Upper lobe of left lung (tissue), 6 donors: ENCODE measurements at regions not wholly inside any gene's neighbourhood (a gene's known extent, or its start where the extent isn't known, plus 50 kb on each side); places are given as distances from the start of the nearest gene placed in this dataset.

Source experiments
- ATAC-seq, 2 donors: fragments of 200-7000 bp; cut with Tn5 transposase; one replicate each; pipeline ENCODE4 v1.9.1; 2022; ENCODE audit warnings: mild to moderate bottlenecking in 2 of 2, moderate library complexity in 2 of 2; ENCODE audit not compliant: low FRiP score in 2 of 2
- DNase-seq, 2 donors: peaks; one replicate each; pipeline ENCODE4 v3.0.0-alpha.2; 2019 to 2020
- H3K27ac ChIP-seq, 4 donors: fragments of 200-600 bp; sonication (generic); one replicate each; pipeline ENCODE4 v1.5.1; 2016 to 2019
- H3K27me3 ChIP-seq, 4 donors: fragments of 200-600 bp; sonication (generic); one replicate each; pipeline ENCODE4 v1.5.1; 2017 to 2019
- H3K36me3 ChIP-seq, 4 donors: fragments of 200-600 bp; sonication (generic); one replicate each; pipeline ENCODE4 v1.5.1; 2016 to 2019
- H3K4me1 ChIP-seq, 4 donors: fragments of 200-600 bp; sonication (generic); one replicate each; pipeline ENCODE4 v1.5.1; 2018 to 2019
- H3K4me3 ChIP-seq, 4 donors: fragments of 200-600 bp; sonication (generic); one replicate each; pipeline ENCODE4 v1.5.1; 2017 to 2019; ENCODE audit warnings: mild to moderate bottlenecking in 2 of 4, moderate library complexity in 1 of 4
- H3K9me3 ChIP-seq, 4 donors: fragments of 200-600 bp; sonication (generic); one replicate each; pipeline ENCODE4 v1.5.1; 2018 to 2019
- CTCF ChIP-seq, 6 experiments: fragments of 450-650 bp in 4 of 6; fragments of 200-600 bp in 2 of 6; sonication (generic) in 2 of 6; IDR thresholded peaks; one replicate each; pipeline ENCODE4 v1.5.1; 2016 to 2019; ENCODE audit warnings: antibody characterized with exemption in 6 of 6
- EP300 ChIP-seq, 4 donors: sonication (generic); formaldehyde crosslinking; IDR thresholded peaks; one replicate each; pipeline ENCODE4 v1.5.1; 2017; ENCODE audit warnings: antibody characterized with exemption in 4 of 4, control low read depth in 2 of 4
- POLR2A ChIP-seq, 4 donors: fragments of 450-650 bp; IDR thresholded peaks; one replicate each; pipeline ENCODE4 v1.5.1; 2016 to 2017; ENCODE audit warnings: antibody characterized with exemption in 4 of 4, mild to moderate bottlenecking in 2 of 4
- POLR2AphosphoS5 ChIP-seq, 2 donors: sonication (generic); formaldehyde crosslinking; IDR thresholded peaks; one replicate each; pipeline ENCODE4 v1.5.1; 2017; ENCODE audit warnings: antibody characterized with exemption in 2 of 2
- WGBS, 2 donors: methylation state at CpG; one replicate each; pipeline ENCODE4 v1.1.5; 2017 to 2018; 5-methylcytosine and 5-hydroxymethylcytosine counted together
- donor health status: DM: no; HTN: no; CAD: no; lungs with moderate emphysema.
- donor health status: DM: no; HTN: yes; CAD: no; lungs with severe emphysema.

GRCh38 chrX:40383360-40383759 is 197.4 kb upstream of the ATP6AP2 start:
- Histone ChIP-seq H3K36me3 (no peaks in the 10 kb centered on the region), H3K9me3 (peaks cover 0 to 6% (median 0%) of the 10 kb centered on the region in 4 donors), H3K27me3 (peaks cover 0 to 4% (median 0%) of the 10 kb centered on the region in 4 donors), H3K4me1 (no peaks in the 10 kb centered on the region), H3K4me3 (no peak overlapping the region), H3K27ac (no peak overlapping the region)
- DNase-seq (no peak), ATAC-seq (no peak)
- no peak for TF ChIP-seq POLR2AphosphoS5 (IDR thresholded peaks at IDR 0.05)
- TF ChIP-seq EP300 (IDR thresholded peaks at IDR 0.05), result no peak
- no peak for TF ChIP-seq POLR2A (IDR thresholded peaks at IDR 0.05)
- no peak for TF ChIP-seq CTCF (IDR thresholded peaks at IDR 0.05)
- 54 to 64% methylated on average over 6 of the region's 6 CpGs for WGBS, 2 donors

GRCh38 chrX:40380655-40381488 is 199.9 kb upstream of the ATP6AP2 start:
- H3K4me3 ChIP-seq, result no peak overlapping the region
- H3K9me3 ChIP-seq, result peaks cover 0 to 15% (median 0%) of the 10 kb centered on the region in 4 donors
- no peaks in the 10 kb centered on the region for H3K4me1 ChIP-seq
- no peak overlapping the region for H3K27ac ChIP-seq
- ATAC-seq, result no peak
- 60 to 79% methylated on average over 13 to 16 of the region's 16 CpGs for WGBS, 2 donors
- TF ChIP-seq POLR2A (IDR thresholded peaks at IDR 0.05), result no peak
- no peak for TF ChIP-seq CTCF (IDR thresholded peaks at IDR 0.05)
- no peak for TF ChIP-seq POLR2AphosphoS5 (IDR thresholded peaks at IDR 0.05)
- no peak for TF ChIP-seq EP300 (IDR thresholded peaks at IDR 0.05)
- H3K36me3 ChIP-seq, result no peaks in the 10 kb centered on the region
- peaks cover 0 to 4% (median 0%) of the 10 kb centered on the region in 4 donors for H3K27me3 ChIP-seq
- no peak for DNase-seq

GRCh38 chrX:40377684-40378083 is 203.1 kb upstream of the ATP6AP2 start:
- Histone ChIP-seq H3K27ac (no peak overlapping the region), H3K4me3 (no peak overlapping the region), H3K4me1 (no peaks in the 10 kb centered on the region), H3K9me3 (peaks cover 0 to 15% (median 0%) of the 10 kb centered on the region in 4 donors), H3K27me3 (peaks cover 0 to 4% (median 0%) of the 10 kb centered on the region in 4 donors), H3K36me3 (no peaks in the 10 kb centered on the region)
- DNase-seq, result no peak
- 71 to 83% methylated on average over 1 of the region's 1 CpG for WGBS, 2 donors
- no peak for ATAC-seq
- no peak for TF ChIP-seq POLR2AphosphoS5 (IDR thresholded peaks at IDR 0.05)
- no peak for TF ChIP-seq EP300 (IDR thresholded peaks at IDR 0.05)
- TF ChIP-seq POLR2A (IDR thresholded peaks at IDR 0.05), result no peak
- no peak for TF ChIP-seq CTCF (IDR thresholded peaks at IDR 0.05)

- WGBS, 2 donors, result 77% methylated on average over 2 of the region's 2 CpGs; no CpG with 5 or more reads in 1 of the 2 donors
- no peaks in the 10 kb centered on the region for H3K27me3 ChIP-seq
- H3K36me3 ChIP-seq, result no peaks in the 10 kb centered on the region
Measured at GRCh38 chrX:40374486-40374885, 206.3 kb upstream of the ATP6AP2 start.

More at GRCh38 chrX:40374486-40374885, 206.3 kb upstream of the ATP6AP2 start:
- no peak for DNase-seq
- Histone ChIP-seq H3K9me3 (peaks cover 0 to 15% (median 0%) of the 10 kb centered on the region in 4 donors), H3K4me3 (no peak overlapping the region), H3K27ac (no peak overlapping the region), H3K4me1 (no peaks in the 10 kb centered on the region)
- TF ChIP-seq POLR2AphosphoS5 (IDR thresholded peaks at IDR 0.05) (no peak), POLR2A (IDR thresholded peaks at IDR 0.05) (no peak), EP300 (IDR thresholded peaks at IDR 0.05) (no peak), CTCF (IDR thresholded peaks at IDR 0.05) (no peak)
- ATAC-seq, result no peak
